ENCODE measurements at regions not wholly inside any gene's neighbourhood (a gene's known extent, or its start where the extent isn't known, plus 50 kb on each side); places are given as distances from the start of the nearest gene placed in this dataset.

DNA sequence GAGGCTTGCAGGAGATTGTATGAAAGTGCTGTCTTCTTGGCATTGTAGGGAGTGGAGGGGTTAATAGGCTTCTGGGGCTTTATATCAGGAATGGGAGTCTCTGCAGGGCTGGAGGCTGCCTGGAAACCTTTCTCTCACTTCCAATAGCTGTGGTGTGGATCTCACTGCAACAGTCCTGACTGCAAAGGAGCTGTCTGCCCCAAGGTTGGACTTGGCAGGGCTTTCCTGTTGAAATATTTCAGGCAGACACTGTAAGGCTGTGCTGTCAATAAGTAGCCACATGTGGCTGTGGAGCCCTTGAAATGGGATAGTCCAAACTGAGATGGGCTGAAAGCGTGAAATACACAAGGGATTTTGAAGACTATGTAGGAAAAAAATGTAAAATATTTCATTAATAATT is 399.1 kb upstream of the SPRED2 start:
- TF ChIP-seq, protein P1, sequence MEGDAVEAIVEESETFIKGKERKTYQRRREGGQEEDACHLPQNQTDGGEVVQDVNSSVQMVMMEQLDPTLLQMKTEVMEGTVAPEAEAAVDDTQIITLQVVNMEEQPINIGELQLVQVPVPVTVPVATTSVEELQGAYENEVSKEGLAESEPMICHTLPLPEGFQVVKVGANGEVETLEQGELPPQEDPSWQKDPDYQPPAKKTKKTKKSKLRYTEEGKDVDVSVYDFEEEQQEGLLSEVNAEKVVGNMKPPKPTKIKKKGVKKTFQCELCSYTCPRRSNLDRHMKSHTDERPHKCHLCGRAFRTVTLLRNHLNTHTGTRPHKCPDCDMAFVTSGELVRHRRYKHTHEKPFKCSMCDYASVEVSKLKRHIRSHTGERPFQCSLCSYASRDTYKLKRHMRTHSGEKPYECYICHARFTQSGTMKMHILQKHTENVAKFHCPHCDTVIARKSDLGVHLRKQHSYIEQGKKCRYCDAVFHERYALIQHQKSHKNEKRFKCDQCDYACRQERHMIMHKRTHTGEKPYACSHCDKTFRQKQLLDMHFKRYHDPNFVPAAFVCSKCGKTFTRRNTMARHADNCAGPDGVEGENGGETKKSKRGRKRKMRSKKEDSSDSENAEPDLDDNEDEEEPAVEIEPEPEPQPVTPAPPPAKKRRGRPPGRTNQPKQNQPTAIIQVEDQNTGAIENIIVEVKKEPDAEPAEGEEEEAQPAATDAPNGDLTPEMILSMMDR (IDR thresholded peaks at IDR 0.05), result no peak
- TF ChIP-seq ZFX (IDR thresholded peaks at IDR 0.05; ENCODE audit: borderline replicate concordance), result no peak
